T-helper 2 cell (primary cell): ENCODE measurements at regions not wholly inside any gene's neighbourhood (a gene's known extent, or its start where the extent isn't known, plus 50 kb on each side); places are given as distances from the start of the nearest gene placed in this dataset.

Experiments used
- DNase-seq, 5 experiments: peaks; one replicate each; pipeline versions ENCODE4 v3.0.0 to v3.0.0-alpha.2; 2012 to 2022

GRCh38 chr17:77845541-77846225 lies 112.8 kb upstream of the TNRC6C start:
- DNase-seq: no peak

GRCh38 chr17:77846531-77847085 lies 111.9 kb upstream of the TNRC6C start:
- DNase-seq: peak in 2 of 5 experiments; percentile 17 to 24

GRCh38 chr17:77847221-77848085 lies 111.0 kb upstream of the TNRC6C start:
- no peak for DNase-seq

- DNase-seq: no peak
Measured at GRCh38 chr17:77848257-77848656, 110.2 kb upstream of the TNRC6C start.

GRCh38 chr17:77849239-77849638 lies 109.3 kb upstream of the TNRC6C start:
- no peak for DNase-seq

- no peak for DNase-seq
Measured at GRCh38 chr17:77851921-77852320, 106.6 kb upstream of the TNRC6C start.

GRCh38 chr17:77852731-77853130 lies 105.8 kb upstream of the TNRC6C start:
- DNase-seq: no peak

- no peak for DNase-seq
Measured at GRCh38 chr17:77853191-77853977, 105.1 kb upstream of the TNRC6C start.

- no peak for DNase-seq
Measured at GRCh38 chr17:77854083-77854758, 104.3 kb upstream of the TNRC6C start.

GRCh38 chr17:77854759-77855745 lies 103.5 kb upstream of the TNRC6C start:
- DNase-seq: no peak

- DNase-seq: no peak
Measured at GRCh38 chr17:77856551-77857305, 101.8 kb upstream of the TNRC6C start.

GRCh38 chr17:77857306-77857555 lies 101.3 kb upstream of the TNRC6C start:
- DNase-seq: no peak

- DNase-seq: no peak
Measured at GRCh38 chr17:77857613-77858012, 100.9 kb upstream of the TNRC6C start.

GRCh38 chr17:77858291-77859034 lies 100.0 kb upstream of the TNRC6C start:
- DNase-seq: no peak

GRCh38 chr17:77859035-77859810 lies 99.3 kb upstream of the TNRC6C start:
- no peak for DNase-seq

GRCh38 chr17:77861133-77861695 lies 97.3 kb upstream of the TNRC6C start:
- no peak for DNase-seq

- DNase-seq: no peak
Measured at GRCh38 chr17:77861981-77862645, 96.4 kb upstream of the TNRC6C start.
